ENCODE measurements at regions not wholly inside any gene's neighbourhood (a gene's known extent, or its start where the extent isn't known, plus 50 kb on each side); places are given as distances from the start of the nearest gene placed in this dataset.

DNA sequence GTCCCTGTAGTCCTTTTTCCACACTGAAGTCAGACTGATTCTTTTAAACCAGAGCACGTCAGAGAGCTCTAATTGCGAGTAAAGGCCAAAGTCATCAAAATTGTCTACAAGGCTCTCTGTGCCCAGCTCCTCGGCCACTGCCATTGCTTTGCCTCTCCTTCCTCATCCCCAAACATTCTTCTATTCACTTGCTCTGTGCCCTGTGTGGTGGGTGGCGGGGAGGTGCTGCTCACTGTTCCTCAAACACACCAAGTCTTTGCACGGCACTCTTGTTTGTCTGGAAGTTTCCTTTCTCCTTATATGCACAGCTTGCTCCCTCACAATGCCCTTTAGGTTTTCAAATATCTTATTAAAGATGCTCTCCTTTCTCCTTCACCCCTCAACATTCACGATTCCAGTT, 100.1 kb upstream of the FSHR start:
- Histone ChIP-seq H2BK15ac (ENCODE audit: low read depth, low read length) (no peak overlapping the region), H2BK120ac (ENCODE audit: low read depth, low read length, poor library complexity, severe bottlenecking) (no peak overlapping the region), H4K8ac (replicated peaks; ENCODE audit: insufficient read length, low read depth, low read length) (no peak overlapping the region), H4K91ac (ENCODE audit: insufficient read length, low read depth, low read length) (no peak overlapping the region), H3K27me3 (ENCODE audit: insufficient read depth, low read length) (no peaks in the 10 kb centered on the region), H3K9ac (ENCODE audit: extremely low read depth, insufficient read length, low read length) (no peak overlapping the region), H3K79me2 (ENCODE audit: insufficient read depth, low read length) (no peaks in the 10 kb centered on the region), H3K23ac (ENCODE audit: insufficient read length, low read depth, low read length) (no peak overlapping the region), H3K27ac (ENCODE audit: insufficient read length, low read depth, low read length) (no peak overlapping the region), H3K79me1 (ENCODE audit: insufficient read depth, low read depth, low read length, poor library complexity, severe bottlenecking) (no peaks in the 10 kb centered on the region), H3K14ac (ENCODE audit: insufficient read depth, low read length) (peak overlapping the region; percentile 47; the same call in 1 of the 2 replicates), H2BK5ac (ENCODE audit: insufficient read length, low read length) (no peak overlapping the region), H3K4me1 (ENCODE audit: insufficient read depth, low read length) (no peaks in the 10 kb centered on the region), H2BK12ac (ENCODE audit: insufficient read length, low read depth, low read length) (no peak overlapping the region), H3K23me2 (ENCODE audit: insufficient read length, low read depth, low read length, poor library complexity, severe bottlenecking) (no peaks in the 10 kb centered on the region), H3K9me3 (ENCODE audit: control insufficient read depth, low read depth, low read length) (no peaks in the 10 kb centered on the region), H3K4me2 (ENCODE audit: insufficient read depth, insufficient read length, low read length) (no peak overlapping the region), H3K56ac (ENCODE audit: insufficient read length, low read depth, low read length) (no peak overlapping the region), H2AFZ (ENCODE audit: low read length) (no peak overlapping the region), H3K4ac (ENCODE audit: low read depth, low read length) (no peak overlapping the region), H3T11ph (ENCODE audit: low read length) (no peak overlapping the region), H4K5ac (ENCODE audit: insufficient read length, low read depth, low read length) (no peak overlapping the region), H2AK5ac (ENCODE audit: insufficient read length, low read length) (no peak overlapping the region), H2BK20ac (ENCODE audit: low read depth, low read length, poor library complexity, severe bottlenecking) (no peak overlapping the region), H4K20me1 (ENCODE audit: control insufficient read depth, insufficient read depth, insufficient read length) (no peaks in the 10 kb centered on the region), H3K18ac (ENCODE audit: insufficient read length, low read depth, low read length) (peak overlapping the region; percentile 38)
- no peak for DNase-seq
- Mint-ChIP-seq H3K4me1 (no peaks in the 10 kb centered on the region), H3K4me3 (no peak overlapping the region), H3K9me3 (no peaks in the 10 kb centered on the region), H3K36me3 (ENCODE audit: insufficient read depth in 1 of 3, low read depth in 3 of 3) (no peaks in the 10 kb centered on the region), H3K27ac (no peak overlapping the region), H3K27me3 (ENCODE audit: low read depth) (no peaks in the 10 kb centered on the region)
- TF ChIP-seq, protein P1, sequence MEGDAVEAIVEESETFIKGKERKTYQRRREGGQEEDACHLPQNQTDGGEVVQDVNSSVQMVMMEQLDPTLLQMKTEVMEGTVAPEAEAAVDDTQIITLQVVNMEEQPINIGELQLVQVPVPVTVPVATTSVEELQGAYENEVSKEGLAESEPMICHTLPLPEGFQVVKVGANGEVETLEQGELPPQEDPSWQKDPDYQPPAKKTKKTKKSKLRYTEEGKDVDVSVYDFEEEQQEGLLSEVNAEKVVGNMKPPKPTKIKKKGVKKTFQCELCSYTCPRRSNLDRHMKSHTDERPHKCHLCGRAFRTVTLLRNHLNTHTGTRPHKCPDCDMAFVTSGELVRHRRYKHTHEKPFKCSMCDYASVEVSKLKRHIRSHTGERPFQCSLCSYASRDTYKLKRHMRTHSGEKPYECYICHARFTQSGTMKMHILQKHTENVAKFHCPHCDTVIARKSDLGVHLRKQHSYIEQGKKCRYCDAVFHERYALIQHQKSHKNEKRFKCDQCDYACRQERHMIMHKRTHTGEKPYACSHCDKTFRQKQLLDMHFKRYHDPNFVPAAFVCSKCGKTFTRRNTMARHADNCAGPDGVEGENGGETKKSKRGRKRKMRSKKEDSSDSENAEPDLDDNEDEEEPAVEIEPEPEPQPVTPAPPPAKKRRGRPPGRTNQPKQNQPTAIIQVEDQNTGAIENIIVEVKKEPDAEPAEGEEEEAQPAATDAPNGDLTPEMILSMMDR (conservative IDR thresholded peaks at IDR 0.05), result no peak
- 100% methylated on average over 1 of the region's 6 CpGs for WGBS (ENCODE audit: extremely low coverage, insufficient read length, low lambda C conversion rate)
